ENCODE measurements at regions not wholly inside any gene's neighbourhood (a gene's known extent, or its start where the extent isn't known, plus 50 kb on each side); places are given as distances from the start of the nearest gene placed in this dataset.
A peak's percentile ranks its signal among the peaks of the same experiment; 100 is the strongest.

DNA sequence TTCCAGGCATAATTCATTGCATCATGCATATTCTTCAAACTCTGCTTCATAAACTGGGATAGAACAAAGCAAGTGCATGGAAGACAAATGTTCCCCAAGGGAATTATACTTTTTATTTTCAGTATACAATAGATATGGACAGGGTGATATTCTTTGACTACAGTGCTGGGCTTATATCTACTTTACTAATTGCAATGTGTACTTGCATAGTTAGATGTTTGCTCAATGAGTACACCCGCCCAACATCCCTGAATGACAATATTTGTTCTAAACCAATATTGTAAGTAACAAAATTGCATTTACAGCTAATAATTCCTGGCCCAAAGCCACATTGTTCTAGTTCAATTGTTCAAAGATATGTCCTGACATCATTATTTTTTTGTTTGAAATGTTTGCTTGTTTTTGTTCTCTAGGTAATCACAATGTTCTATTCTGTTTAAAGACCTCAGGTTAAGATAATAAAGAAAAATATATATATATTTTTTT lies 171.4 kb downstream of the PTN start:
- ATAC-seq: no peak
- CTCF ChIA-PET: no interaction called here
- no peak overlapping the region for H3K27ac ChIP-seq (ENCODE audit: low read length)
- TF ChIP-seq SIN3A (IDR thresholded peaks at IDR 0.05; ENCODE audit: borderline replicate concordance, insufficient read depth, low read depth, low read length) (no peak), POLR2AphosphoS5 (IDR thresholded peaks at IDR 0.05; ENCODE audit: low read depth, low read length) (no peak), TCF7L2 (IDR thresholded peaks at IDR 0.05; ENCODE audit: low read depth, low read length) (no peak), REST (IDR thresholded peaks at IDR 0.05; ENCODE audit: insufficient read depth in 1 of 2, low read depth in 2 of 2, low read length in 1 of 2) (no peak)
- TF ChIP-seq, protein P1, sequence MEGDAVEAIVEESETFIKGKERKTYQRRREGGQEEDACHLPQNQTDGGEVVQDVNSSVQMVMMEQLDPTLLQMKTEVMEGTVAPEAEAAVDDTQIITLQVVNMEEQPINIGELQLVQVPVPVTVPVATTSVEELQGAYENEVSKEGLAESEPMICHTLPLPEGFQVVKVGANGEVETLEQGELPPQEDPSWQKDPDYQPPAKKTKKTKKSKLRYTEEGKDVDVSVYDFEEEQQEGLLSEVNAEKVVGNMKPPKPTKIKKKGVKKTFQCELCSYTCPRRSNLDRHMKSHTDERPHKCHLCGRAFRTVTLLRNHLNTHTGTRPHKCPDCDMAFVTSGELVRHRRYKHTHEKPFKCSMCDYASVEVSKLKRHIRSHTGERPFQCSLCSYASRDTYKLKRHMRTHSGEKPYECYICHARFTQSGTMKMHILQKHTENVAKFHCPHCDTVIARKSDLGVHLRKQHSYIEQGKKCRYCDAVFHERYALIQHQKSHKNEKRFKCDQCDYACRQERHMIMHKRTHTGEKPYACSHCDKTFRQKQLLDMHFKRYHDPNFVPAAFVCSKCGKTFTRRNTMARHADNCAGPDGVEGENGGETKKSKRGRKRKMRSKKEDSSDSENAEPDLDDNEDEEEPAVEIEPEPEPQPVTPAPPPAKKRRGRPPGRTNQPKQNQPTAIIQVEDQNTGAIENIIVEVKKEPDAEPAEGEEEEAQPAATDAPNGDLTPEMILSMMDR (IDR thresholded peaks at IDR 0.05): no peak
- intact Hi-C loops (cut with micrococcal nuclease; ENCODE audit: unreplicated experiment) (no loop called here), in situ Hi-C loops (cut with HindIII; ENCODE audit: low pct_unique_long_range_greater_than_20kb, low sequenced_read_pairs) (no loop called here)
- H3K36me3 ChIP-seq (ENCODE audit: control insufficient read depth, insufficient read depth, low read length): no peaks in the 10 kb centered on the region
- no peaks in the 10 kb centered on the region for H3K9me3 ChIP-seq (ENCODE audit: control insufficient read depth, insufficient read depth, low read depth, low read length)
- DNase-seq (ENCODE audit: low read depth, low spot score): no peak
- BruUV-seq (replicated peaks): no TSS peak
- POLR2A ChIA-PET: no interaction called here
- H3K4me3 ChIP-seq (ENCODE audit: low read depth in 2 of 2, low read length in 2 of 2): no peak overlapping the region
- no peaks in the 10 kb centered on the region for H3K27me3 ChIP-seq (ENCODE audit: control insufficient read depth, insufficient read depth, low read length)
- no peaks in the 10 kb centered on the region for H3K4me1 ChIP-seq (ENCODE audit: control insufficient read depth, insufficient read depth, low read length)

DNA sequence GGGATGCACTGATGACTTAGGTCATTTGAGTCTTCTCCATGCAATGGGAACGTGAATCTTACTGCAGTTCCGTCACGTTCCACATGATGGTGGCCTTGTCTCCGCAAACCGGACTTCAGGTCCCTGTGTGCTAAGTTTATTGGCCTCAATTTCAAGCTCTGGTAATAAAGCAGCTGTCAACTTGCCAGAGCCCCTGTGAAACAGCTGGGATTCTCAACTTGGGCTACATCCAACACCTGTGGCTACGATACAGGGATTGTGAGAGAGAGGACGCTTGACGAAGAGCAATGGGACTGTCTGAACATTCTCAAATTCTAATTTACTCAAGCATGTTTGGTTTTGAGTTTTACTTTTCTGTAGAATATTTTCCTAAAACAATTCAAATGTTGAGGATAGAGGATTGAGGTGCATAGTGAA lies 174.2 kb downstream of the PTN start:
- in situ Hi-C loops (cut with HindIII; ENCODE audit: low pct_unique_long_range_greater_than_20kb, low sequenced_read_pairs): no loop called here
- POLR2A ChIA-PET: no interaction called here
- BruUV-seq (replicated peaks): no TSS peak

More for the DNA sequence above, 174.2 kb downstream of the PTN start:
- TF ChIP-seq, protein P1 (IDR thresholded peaks at IDR 0.05): peak; percentile 70
- TF ChIP-seq TCF7L2 (IDR thresholded peaks at IDR 0.05; ENCODE audit: low read depth, low read length): no peak
- Histone ChIP-seq H3K9me3 (ENCODE audit: control insufficient read depth, insufficient read depth, low read depth, low read length) (no peaks in the 10 kb centered on the region), H3K27ac (ENCODE audit: low read length) (no peak overlapping the region), H3K4me3 (ENCODE audit: low read depth in 2 of 2, low read length in 2 of 2) (no peak overlapping the region), H3K4me1 (ENCODE audit: control insufficient read depth, insufficient read depth, low read length) (no peaks in the 10 kb centered on the region), H3K36me3 (ENCODE audit: control insufficient read depth, insufficient read depth, low read length) (no peaks in the 10 kb centered on the region), H3K27me3 (ENCODE audit: control insufficient read depth, insufficient read depth, low read length) (no peaks in the 10 kb centered on the region)
- intact Hi-C loops (cut with micrococcal nuclease; ENCODE audit: unreplicated experiment): loop anchor here (5.0 to 10.0 kb wide), 2 partner anchors 283 to 426 kb away; no protein-coding TSS in a partner anchor
- ATAC-seq: no peak
- peak; percentile 54 for DNase-seq (ENCODE audit: low read depth, low spot score)
- CTCF ChIA-PET: no interaction called here

Measured in Panc1 (cell line).